Osteoblast (primary cell): ENCODE measurements at regions not wholly inside any gene's neighbourhood (a gene's known extent, or its start where the extent isn't known, plus 50 kb on each side); places are given as distances from the start of the nearest gene placed in this dataset.

Source experiments
- DNase-seq: peaks from one replicate; pipeline ENCODE4 v3.0.0; 2011; ENCODE audit warnings: low spot score, mixed read lengths; ENCODE audit not compliant: insufficient read length; ENCODE audit errors: missing footprints
- H2AFZ ChIP-seq: 2 replicates; pipeline ENCODE4 v1.6.0; 2011; ENCODE audit warnings: mild to moderate bottlenecking, low read length
- H3K27ac ChIP-seq: 2 replicates; pipeline ENCODE4 v1.5.1; 2011; ENCODE audit warnings: mild to moderate bottlenecking, low read depth, low read length, moderate library complexity
- H3K27me3 ChIP-seq: 2 replicates; pipeline ENCODE4 v1.6.0; 2012; ENCODE audit warnings: mild to moderate bottlenecking, control low read depth, inconsistent platforms, low read length, moderate library complexity; ENCODE audit not compliant: insufficient read depth
- H3K36me3 ChIP-seq: 2 replicates; pipeline ENCODE4 v1.5.1; 2011; ENCODE audit warnings: mild to moderate bottlenecking, low read length, control low read depth, moderate library complexity; ENCODE audit not compliant: insufficient read depth
- H3K4me1 ChIP-seq: 2 replicates; pipeline ENCODE4 v1.5.1; 2011; ENCODE audit warnings: mild to moderate bottlenecking, low read length, control low read depth, moderate library complexity; ENCODE audit not compliant: insufficient read depth
- H3K4me2 ChIP-seq: 2 replicates; pipeline ENCODE4 v1.6.0; 2011; ENCODE audit warnings: mild to moderate bottlenecking, low read length; ENCODE audit not compliant: insufficient read depth
- H3K4me3 ChIP-seq: fragments of 200-600 bp; sonication (generic); 3 replicates; pipeline ENCODE4 v1.5.1; 2012; ENCODE audit warnings: mild to moderate bottlenecking, low read length, inconsistent platforms; ENCODE audit not compliant: insufficient read depth
- H3K79me2 ChIP-seq: 2 replicates; pipeline ENCODE4 v1.6.0; 2012; ENCODE audit warnings: mild to moderate bottlenecking, low read length, control low read depth, inconsistent platforms; ENCODE audit not compliant: insufficient read depth
- H3K9me3 ChIP-seq: 2 replicates; pipeline ENCODE4 v1.5.1; 2011; ENCODE audit warnings: low read depth, low read length, control low read depth
- H4K20me1 ChIP-seq: 2 replicates; pipeline ENCODE4 v1.6.0; 2012; ENCODE audit warnings: mild to moderate bottlenecking, low read length, control low read depth; ENCODE audit not compliant: insufficient read depth
- CTCF ChIP-seq: IDR thresholded peaks from 2 replicates; pipeline ENCODE4 v1.5.1; 2011; ENCODE audit warnings: mild to moderate bottlenecking, low read depth, low read length, moderate library complexity; ENCODE audit errors: extremely low read depth

- Histone ChIP-seq H3K79me2 (no peaks in the 10 kb centered on the region), H3K36me3 (no peaks in the 10 kb centered on the region), H3K4me2 (no peak overlapping the region), H3K4me3 (no peak overlapping the region), H4K20me1 (no peaks in the 10 kb centered on the region), H3K9me3 (no peaks in the 10 kb centered on the region), H3K27ac (no peak overlapping the region), H2AFZ (no peak overlapping the region), H3K4me1 (no peaks in the 10 kb centered on the region), H3K27me3 (no peaks in the 10 kb centered on the region)
- TF ChIP-seq CTCF: no peak
- no peak for DNase-seq
Observed at GRCh38 chr19:33950091-33950750, 153.6 kb downstream of the KCTD15 start.

GRCh38 chr19:33953023-33953422, 156.4 kb downstream of the KCTD15 start:
- H3K4me3 ChIP-seq: no peak overlapping the region
- DNase-seq: no peak
- H3K4me1 ChIP-seq: no peaks in the 10 kb centered on the region
- H3K79me2 ChIP-seq: no peaks in the 10 kb centered on the region
- no peak overlapping the region for H2AFZ ChIP-seq
- H3K27me3 ChIP-seq: no peaks in the 10 kb centered on the region
- no peaks in the 10 kb centered on the region for H3K9me3 ChIP-seq
- TF ChIP-seq CTCF: no peak
- no peaks in the 10 kb centered on the region for H4K20me1 ChIP-seq
- H3K27ac ChIP-seq: no peak overlapping the region
- no peaks in the 10 kb centered on the region for H3K36me3 ChIP-seq
- H3K4me2 ChIP-seq: no peak overlapping the region

- TF ChIP-seq CTCF: no peak
- no peak overlapping the region for H2AFZ ChIP-seq
- H3K4me2 ChIP-seq: no peak overlapping the region
- H3K4me1 ChIP-seq: no peaks in the 10 kb centered on the region
- H3K27me3 ChIP-seq: no peaks in the 10 kb centered on the region
- no peaks in the 10 kb centered on the region for H3K36me3 ChIP-seq
- no peak for DNase-seq
- H3K27ac ChIP-seq: no peak overlapping the region
- no peaks in the 10 kb centered on the region for H3K79me2 ChIP-seq
- H3K9me3 ChIP-seq: no peaks in the 10 kb centered on the region
- no peaks in the 10 kb centered on the region for H4K20me1 ChIP-seq
- no peak overlapping the region for H3K4me3 ChIP-seq
Observed at GRCh38 chr19:33953592-33953991, 156.9 kb downstream of the KCTD15 start.

GRCh38 chr19:33954686-33955085, 158.0 kb downstream of the KCTD15 start:
- no peak for TF ChIP-seq CTCF
- H3K4me3 ChIP-seq: no peak overlapping the region
- H3K4me2 ChIP-seq: no peak overlapping the region
- no peaks in the 10 kb centered on the region for H4K20me1 ChIP-seq
- H2AFZ ChIP-seq: no peak overlapping the region
- H3K79me2 ChIP-seq: no peaks in the 10 kb centered on the region
- H3K9me3 ChIP-seq: no peaks in the 10 kb centered on the region
- H3K27ac ChIP-seq: no peak overlapping the region
- no peaks in the 10 kb centered on the region for H3K36me3 ChIP-seq
- no peak for DNase-seq
- no peaks in the 10 kb centered on the region for H3K4me1 ChIP-seq
- H3K27me3 ChIP-seq: no peaks in the 10 kb centered on the region
